Bronchial epithelial cell (primary cell): ENCODE measurements at regions not wholly inside any gene's neighbourhood (a gene's known extent, or its start where the extent isn't known, plus 50 kb on each side); places are given as distances from the start of the nearest gene placed in this dataset.

Source experiments
- DNase-seq: peaks from one replicate; pipeline ENCODE4 v3.0.0-alpha.2; 2010; ENCODE audit warnings: low read depth
- FAIRE-seq: peaks from 2 replicates; lab custom pipeline; 2011; peaks lifted over from hg19 to GRCh38; lab: Jason Lieb, UNC
- H3K27me3 ChIP-seq: 2 replicates; pipeline ENCODE4 v1.5.1; 2011; ENCODE audit warnings: low read length; ENCODE audit not compliant: control insufficient read depth, insufficient read depth
- H3K36me3 ChIP-seq: 2 replicates; pipeline ENCODE4 v1.5.1; 2011; ENCODE audit warnings: low read length; ENCODE audit not compliant: control insufficient read depth, insufficient read depth
- H3K4me3 ChIP-seq: 2 replicates; pipeline ENCODE4 v1.5.1; 2011; ENCODE audit warnings: mild to moderate bottlenecking, low read depth, low read length, control low read depth
- CTCF ChIP-seq: IDR thresholded peaks from 2 replicates; pipeline ENCODE4 v1.5.1; 2011; ENCODE audit warnings: mild to moderate bottlenecking, moderate library complexity, low read length, control low read depth, inconsistent platforms; ENCODE audit not compliant: insufficient read depth, severe bottlenecking

GRCh38 chr4:18480342-18480741 lies 458.8 kb upstream of the LCORL start:
- TF ChIP-seq CTCF, result no peak
- Histone ChIP-seq H3K27me3 (no peaks in the 10 kb centered on the region), H3K4me3 (no peak overlapping the region), H3K36me3 (no peaks in the 10 kb centered on the region)
- no peak for FAIRE-seq
- DNase-seq, result no peak

- TF ChIP-seq CTCF, result no peak
- H3K4me3 ChIP-seq, result no peak overlapping the region
- no peaks in the 10 kb centered on the region for H3K27me3 ChIP-seq
- no peaks in the 10 kb centered on the region for H3K36me3 ChIP-seq
- no peak for DNase-seq
- no peak for FAIRE-seq
Measured at GRCh38 chr4:18479825-18480224, 458.3 kb upstream of the LCORL start.

DNA sequence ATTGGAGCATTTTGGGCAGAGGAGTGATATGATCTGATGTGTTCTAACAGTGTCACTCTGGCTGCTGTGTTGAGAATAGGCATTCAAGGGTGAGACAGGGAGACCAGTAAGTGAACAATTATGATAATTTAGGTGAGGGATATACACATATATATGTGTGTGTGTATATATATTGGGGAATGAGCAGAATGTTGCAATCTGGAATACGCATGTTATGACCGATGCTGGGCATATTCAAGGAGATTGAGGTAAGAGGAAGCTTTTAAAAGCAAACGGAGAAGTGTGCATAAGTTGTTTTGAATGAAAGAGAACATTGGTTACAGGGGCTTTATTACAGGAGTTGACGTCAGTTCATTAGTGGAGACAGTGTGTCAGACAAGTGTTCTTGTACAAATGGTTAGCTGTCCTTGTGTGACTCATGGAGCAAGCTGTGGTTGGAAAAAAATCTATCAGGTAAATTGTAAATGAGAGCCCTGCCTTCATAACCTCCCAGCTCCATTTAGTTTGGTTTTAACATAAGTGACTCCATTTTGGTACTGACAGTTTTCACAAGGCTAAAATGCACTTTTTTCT lies 442.5 kb upstream of the LCORL start:
- no peak for TF ChIP-seq CTCF
- no peak overlapping the region for H3K4me3 ChIP-seq
- FAIRE-seq (no peak), DNase-seq (peak; percentile 1)
- H3K27me3 ChIP-seq, result no peaks in the 10 kb centered on the region
- H3K36me3 ChIP-seq, result no peaks in the 10 kb centered on the region

GRCh38 chr4:18458465-18458864 lies 436.9 kb upstream of the LCORL start:
- no peaks in the 10 kb centered on the region for H3K36me3 ChIP-seq
- H3K4me3 ChIP-seq, result no peak overlapping the region
- H3K27me3 ChIP-seq, result no peaks in the 10 kb centered on the region
- DNase-seq (no peak), FAIRE-seq (no peak)
- TF ChIP-seq CTCF, result no peak

DNA sequence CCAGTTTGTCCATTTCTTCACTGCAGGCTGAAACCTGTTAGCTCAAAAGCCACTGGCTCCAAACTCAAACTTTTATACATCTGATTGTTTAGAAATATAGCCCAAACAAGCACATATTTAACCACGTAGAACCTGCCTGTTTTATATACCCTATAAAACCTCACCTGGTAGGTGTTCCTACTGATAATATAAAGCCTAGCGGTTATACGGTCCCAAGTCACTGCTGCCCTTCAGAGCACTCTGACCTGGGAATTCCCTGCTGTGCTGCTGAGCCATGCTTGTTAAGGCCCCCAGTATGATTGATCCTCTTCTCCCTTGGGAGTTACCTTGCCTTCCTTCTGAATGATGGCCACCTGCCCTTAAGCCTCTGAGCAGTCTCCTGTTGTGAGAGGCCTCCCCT lies 432.8 kb upstream of the LCORL start:
- FAIRE-seq (no peak), DNase-seq (no peak)
- no peak for TF ChIP-seq CTCF
- no peak overlapping the region for H3K4me3 ChIP-seq
- no peaks in the 10 kb centered on the region for H3K36me3 ChIP-seq
- no peaks in the 10 kb centered on the region for H3K27me3 ChIP-seq

DNA sequence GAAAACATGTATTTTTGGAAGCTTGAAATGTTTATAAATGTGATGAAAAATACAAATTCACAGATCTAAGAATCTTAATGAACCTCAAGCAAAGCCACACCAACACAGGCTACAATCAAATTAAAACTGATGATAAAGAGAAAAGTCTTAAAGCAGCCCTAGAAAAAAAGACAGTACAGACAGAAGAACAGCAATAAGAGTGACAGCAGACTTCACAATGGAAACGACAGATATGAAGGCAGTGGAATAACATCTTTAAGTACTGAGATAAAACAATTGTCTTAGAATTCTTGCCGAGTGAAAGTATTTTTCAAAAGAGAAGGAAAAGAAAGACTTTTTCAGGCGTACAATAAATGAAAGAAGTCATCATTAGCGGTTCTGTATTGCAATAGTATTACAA lies 423.6 kb upstream of the LCORL start:
- H3K27me3 ChIP-seq, result no peaks in the 10 kb centered on the region
- DNase-seq (no peak), FAIRE-seq (no peak)
- H3K4me3 ChIP-seq, result no peak overlapping the region
- TF ChIP-seq CTCF, result no peak
- no peaks in the 10 kb centered on the region for H3K36me3 ChIP-seq
